ENCODE measurements at regions not wholly inside any gene's neighbourhood (a gene's known extent, or its start where the extent isn't known, plus 50 kb on each side); places are given as distances from the start of the nearest gene placed in this dataset.
"Not testable (repeated sequence)": the region's sequence is repeated elsewhere in the genome, so short reads cannot be mapped to it uniquely, and the experiment has no call there.

DNA sequence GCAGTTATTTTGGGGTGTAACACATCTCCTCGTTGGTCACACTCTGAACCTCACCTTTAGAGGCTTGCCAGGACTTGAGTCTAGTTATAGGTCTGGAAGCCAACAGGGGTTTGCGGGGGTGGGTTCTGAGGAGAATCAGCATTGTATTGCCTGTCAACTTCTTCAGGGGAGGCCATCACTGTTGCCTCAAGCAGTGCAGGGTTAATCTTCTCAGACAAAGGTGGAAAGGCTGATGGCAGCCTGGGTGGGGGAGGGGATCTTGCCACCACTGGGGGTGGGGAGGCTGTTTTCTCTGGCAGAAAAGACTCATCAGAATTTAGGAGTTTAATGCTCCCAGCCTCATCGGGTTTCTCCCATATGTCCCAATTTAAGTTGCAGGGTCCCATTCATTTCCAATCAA lies 387.8 kb downstream of the PRR32 start:
- Histone ChIP-seq H3K9me2 (ENCODE audit: insufficient read depth, low read length) (no peaks in the 10 kb centered on the region), H3F3A (ENCODE audit: insufficient read depth, low read length, poor library complexity, severe bottlenecking) (no peaks in the 10 kb centered on the region), H4K20me1 (ENCODE audit: insufficient read depth) (no peaks in the 10 kb centered on the region), H3K79me2 (replicated peaks; ENCODE audit: insufficient read depth, low read length) (no peaks in the 10 kb centered on the region), H3K36me3 (ENCODE audit: insufficient read depth, low read length) (no peaks in the 10 kb centered on the region), H3K9ac (ENCODE audit: low read length) (no peak overlapping the region), H3K4me2 (ENCODE audit: low read length) (no peak overlapping the region), H3K4me3 (ENCODE audit: low read length) (no peak overlapping the region), H3K27me3 (ENCODE audit: insufficient read depth, low read depth, low read length) (no peaks in the 10 kb centered on the region), H3K27ac (ENCODE audit: low read length) (no peak overlapping the region), H3K9me3 (ENCODE audit: low read length) (no peaks in the 10 kb centered on the region), H2AFZ (ENCODE audit: low read depth, low read length) (no peak overlapping the region)
- TF ChIP-seq MXI1 (conservative IDR thresholded peaks at IDR 0.05; ENCODE audit: poor library complexity, severe bottlenecking) (no peak), POLR2AphosphoS5 (IDR thresholded peaks at IDR 0.05) (no peak), RAD21 (conservative IDR thresholded peaks at IDR 0.05) (no peak)
- TF ChIP-seq, protein P1, sequence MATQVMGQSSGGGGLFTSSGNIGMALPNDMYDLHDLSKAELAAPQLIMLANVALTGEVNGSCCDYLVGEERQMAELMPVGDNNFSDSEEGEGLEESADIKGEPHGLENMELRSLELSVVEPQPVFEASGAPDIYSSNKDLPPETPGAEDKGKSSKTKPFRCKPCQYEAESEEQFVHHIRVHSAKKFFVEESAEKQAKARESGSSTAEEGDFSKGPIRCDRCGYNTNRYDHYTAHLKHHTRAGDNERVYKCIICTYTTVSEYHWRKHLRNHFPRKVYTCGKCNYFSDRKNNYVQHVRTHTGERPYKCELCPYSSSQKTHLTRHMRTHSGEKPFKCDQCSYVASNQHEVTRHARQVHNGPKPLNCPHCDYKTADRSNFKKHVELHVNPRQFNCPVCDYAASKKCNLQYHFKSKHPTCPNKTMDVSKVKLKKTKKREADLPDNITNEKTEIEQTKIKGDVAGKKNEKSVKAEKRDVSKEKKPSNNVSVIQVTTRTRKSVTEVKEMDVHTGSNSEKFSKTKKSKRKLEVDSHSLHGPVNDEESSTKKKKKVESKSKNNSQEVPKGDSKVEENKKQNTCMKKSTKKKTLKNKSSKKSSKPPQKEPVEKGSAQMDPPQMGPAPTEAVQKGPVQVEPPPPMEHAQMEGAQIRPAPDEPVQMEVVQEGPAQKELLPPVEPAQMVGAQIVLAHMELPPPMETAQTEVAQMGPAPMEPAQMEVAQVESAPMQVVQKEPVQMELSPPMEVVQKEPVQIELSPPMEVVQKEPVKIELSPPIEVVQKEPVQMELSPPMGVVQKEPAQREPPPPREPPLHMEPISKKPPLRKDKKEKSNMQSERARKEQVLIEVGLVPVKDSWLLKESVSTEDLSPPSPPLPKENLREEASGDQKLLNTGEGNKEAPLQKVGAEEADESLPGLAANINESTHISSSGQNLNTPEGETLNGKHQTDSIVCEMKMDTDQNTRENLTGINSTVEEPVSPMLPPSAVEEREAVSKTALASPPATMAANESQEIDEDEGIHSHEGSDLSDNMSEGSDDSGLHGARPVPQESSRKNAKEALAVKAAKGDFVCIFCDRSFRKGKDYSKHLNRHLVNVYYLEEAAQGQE (IDR thresholded peaks at IDR 0.05; ENCODE audit: borderline replicate concordance): no peak

- H3K4me3 ChIP-seq (ENCODE audit: low read length); H3K9ac ChIP-seq (ENCODE audit: low read length); H3K27me3 ChIP-seq (ENCODE audit: insufficient read depth, low read depth, low read length); H3K9me2 ChIP-seq (ENCODE audit: insufficient read depth, low read length); H3K4me2 ChIP-seq (ENCODE audit: low read length); H3K79me2 ChIP-seq (replicated peaks; ENCODE audit: insufficient read depth, low read length); H3F3A ChIP-seq (ENCODE audit: insufficient read depth, low read length, poor library complexity, severe bottlenecking); H2AFZ ChIP-seq (ENCODE audit: low read depth, low read length); H3K27ac ChIP-seq (ENCODE audit: low read length); H4K20me1 ChIP-seq (ENCODE audit: insufficient read depth); H3K9me3 ChIP-seq (ENCODE audit: low read length); H3K36me3 ChIP-seq (ENCODE audit: insufficient read depth, low read length): not testable (repeated sequence)
Observed at GRCh38 chrX:127221821-127222220, 402.3 kb downstream of the PRR32 start.

DNA sequence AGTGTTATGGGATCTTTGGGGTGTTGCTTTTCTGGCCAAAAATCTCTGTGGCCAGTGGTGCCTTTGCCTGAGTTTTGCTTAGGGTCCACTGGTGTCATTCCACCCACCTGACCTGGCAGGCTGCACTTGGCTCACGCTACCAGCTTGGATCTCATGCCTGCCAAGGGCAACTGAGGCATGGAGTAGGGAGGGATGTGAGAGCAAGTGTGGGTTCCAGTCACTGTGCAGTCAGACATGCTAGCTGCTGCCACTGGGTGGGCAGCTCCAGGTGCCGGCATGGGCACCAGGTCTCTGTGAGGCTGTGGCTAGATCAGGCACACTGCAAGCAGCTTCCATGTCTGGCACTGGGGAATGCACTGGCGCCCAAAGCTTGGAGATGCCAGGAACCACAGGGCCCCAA lies 424.1 kb downstream of the PRR32 start:
- no peaks in the 10 kb centered on the region for H3F3A ChIP-seq (ENCODE audit: insufficient read depth, low read length, poor library complexity, severe bottlenecking)
- no peak for TF ChIP-seq POLR2AphosphoS5 (IDR thresholded peaks at IDR 0.05)
- no peak for TF ChIP-seq TAF1 (IDR thresholded peaks at IDR 0.05; ENCODE audit: low read depth)
- TF ChIP-seq RAD21 (conservative IDR thresholded peaks at IDR 0.05): no peak
- no peak for TF ChIP-seq EZH2 (IDR thresholded peaks at IDR 0.05; ENCODE audit: borderline replicate concordance, insufficient read depth, low read length, poor library complexity, severe bottlenecking)
- no peak for TF ChIP-seq MXI1 (conservative IDR thresholded peaks at IDR 0.05; ENCODE audit: poor library complexity, severe bottlenecking)
- TF ChIP-seq EP300 (conservative IDR thresholded peaks at IDR 0.05; ENCODE audit: poor library complexity, severe bottlenecking): no peak
- TF ChIP-seq SMC3 (conservative IDR thresholded peaks at IDR 0.05; ENCODE audit: poor library complexity): no peak
- TF ChIP-seq, protein P1 (IDR thresholded peaks at IDR 0.05; ENCODE audit: borderline replicate concordance): no peak
- TF ChIP-seq, protein P2, sequence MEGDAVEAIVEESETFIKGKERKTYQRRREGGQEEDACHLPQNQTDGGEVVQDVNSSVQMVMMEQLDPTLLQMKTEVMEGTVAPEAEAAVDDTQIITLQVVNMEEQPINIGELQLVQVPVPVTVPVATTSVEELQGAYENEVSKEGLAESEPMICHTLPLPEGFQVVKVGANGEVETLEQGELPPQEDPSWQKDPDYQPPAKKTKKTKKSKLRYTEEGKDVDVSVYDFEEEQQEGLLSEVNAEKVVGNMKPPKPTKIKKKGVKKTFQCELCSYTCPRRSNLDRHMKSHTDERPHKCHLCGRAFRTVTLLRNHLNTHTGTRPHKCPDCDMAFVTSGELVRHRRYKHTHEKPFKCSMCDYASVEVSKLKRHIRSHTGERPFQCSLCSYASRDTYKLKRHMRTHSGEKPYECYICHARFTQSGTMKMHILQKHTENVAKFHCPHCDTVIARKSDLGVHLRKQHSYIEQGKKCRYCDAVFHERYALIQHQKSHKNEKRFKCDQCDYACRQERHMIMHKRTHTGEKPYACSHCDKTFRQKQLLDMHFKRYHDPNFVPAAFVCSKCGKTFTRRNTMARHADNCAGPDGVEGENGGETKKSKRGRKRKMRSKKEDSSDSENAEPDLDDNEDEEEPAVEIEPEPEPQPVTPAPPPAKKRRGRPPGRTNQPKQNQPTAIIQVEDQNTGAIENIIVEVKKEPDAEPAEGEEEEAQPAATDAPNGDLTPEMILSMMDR (IDR thresholded peaks at IDR 0.05; ENCODE audit: poor library complexity, severe bottlenecking): no peak
- no peaks in the 10 kb centered on the region for H4K20me1 ChIP-seq (ENCODE audit: insufficient read depth)
- no peak overlapping the region for H3K4me3 ChIP-seq (ENCODE audit: low read length)
- H3K27me3 ChIP-seq (ENCODE audit: insufficient read depth, low read depth, low read length): no peaks in the 10 kb centered on the region
- H3K9me2 ChIP-seq (ENCODE audit: insufficient read depth, low read length): no peaks in the 10 kb centered on the region
- no peak overlapping the region for H2AFZ ChIP-seq (ENCODE audit: low read depth, low read length)
- H3K9me3 ChIP-seq (ENCODE audit: low read length): no peaks in the 10 kb centered on the region
- no peak overlapping the region for H3K4me2 ChIP-seq (ENCODE audit: low read length)
- no peaks in the 10 kb centered on the region for H3K36me3 ChIP-seq (ENCODE audit: insufficient read depth, low read length)
- H3K27ac ChIP-seq (ENCODE audit: low read length): no peak overlapping the region
- H3K79me2 ChIP-seq (replicated peaks; ENCODE audit: insufficient read depth, low read length): no peaks in the 10 kb centered on the region
- no peak overlapping the region for H3K9ac ChIP-seq (ENCODE audit: low read length)

Measured in neural cell (in vitro differentiated cells).